Kidney (tissue), 13 donors: ENCODE measurements at regions not wholly inside any gene's neighbourhood (a gene's known extent, or its start where the extent isn't known, plus 50 kb on each side); places are given as distances from the start of the nearest gene placed in this dataset.

ENCODE experiments used
- DNase-seq, 5 donors: peaks; one replicate each; pipeline ENCODE4 v3.0.0-alpha.2; 2013 to 2020
- FAIRE-seq: peaks from 2 replicates; lab custom pipeline; 2012; peaks lifted over from hg19 to GRCh38; lab: Jason Lieb, UNC
- H3K27ac ChIP-seq, 2 donors: one replicate each; pipeline ENCODE4 v1.7.0; 2013; ENCODE audit warnings: low read depth in 2 of 2, low read length in 2 of 2, inconsistent platforms in 1 of 2
- H3K27me3 ChIP-seq: one replicate; pipeline ENCODE4 v1.7.1; 2013; ENCODE audit warnings: low read length, inconsistent platforms; ENCODE audit not compliant: control insufficient read depth, insufficient read depth
- H3K36me3 ChIP-seq, 3 donors: one replicate each; pipeline versions ENCODE4 v1.7.0 to v1.7.1; 2013; ENCODE audit warnings: low read length in 3 of 3, control low read depth in 1 of 3, inconsistent platforms in 1 of 3; ENCODE audit not compliant: insufficient read depth in 3 of 3, control insufficient read depth in 2 of 3
- H3K4me1 ChIP-seq, 3 donors: one replicate each; pipeline versions ENCODE4 v1.7.0 to v1.7.1; 2013; ENCODE audit warnings: low read length in 3 of 3, inconsistent platforms in 1 of 3, low read depth in 1 of 3; ENCODE audit not compliant: control insufficient read depth in 2 of 3, insufficient read depth in 2 of 3
- H3K4me3 ChIP-seq, 3 donors: one replicate each; pipeline versions ENCODE4 v1.7.0 to v1.8.1; 2013; ENCODE audit warnings: low read length in 3 of 3, control low read depth in 1 of 3, inconsistent platforms in 1 of 3
- H3K9ac ChIP-seq, 3 donors: one replicate each; pipeline versions ENCODE4 v1.7.0 to v1.7.1; 2013; ENCODE audit warnings: low read length in 3 of 3, control low read depth in 1 of 3, inconsistent platforms in 1 of 3
- H3K9me3 ChIP-seq, 3 donors: one replicate each; pipeline versions ENCODE4 v1.7.0 to v1.7.1; 2013; ENCODE audit warnings: low read length in 3 of 3, control low read depth in 1 of 3, inconsistent platforms in 1 of 3; ENCODE audit not compliant: control insufficient read depth in 2 of 3, insufficient read depth in 1 of 3
- CTCF ChIP-seq: IDR thresholded peaks from 3 replicates; pipeline ENCODE4 v1.5.1; 2012; ENCODE audit warnings: mild to moderate bottlenecking, moderate library complexity, borderline replicate concordance; ENCODE audit not compliant: insufficient read depth; ENCODE audit errors: extremely low read depth
- intact Hi-C: fragments of 100-400 bp; cut with DNase I; formaldehyde crosslinking; loops from one replicate; pipeline ENCODE4 v1.11.1; 2022
- donor health status: control.
- donor health status: control.
- donor health status: control.
- donor health status: control.
- donor health status: control.
- donor health status: DM: yes; HTN: yes; CAD: no.
- donor health status: Normal renal cell carcinoma (clear cell type).

GRCh38 chr2:20913491-20913890 is 90.6 kb upstream of the LDAH start:
- Histone ChIP-seq H3K4me1 (no peaks in the 10 kb centered on the region), H3K9me3 (no peaks in the 10 kb centered on the region), H3K4me3 (no peak overlapping the region), H3K27me3 (no peaks in the 10 kb centered on the region), H3K36me3 (no peaks in the 10 kb centered on the region), H3K27ac (no peak overlapping the region), H3K9ac (no peak overlapping the region)
- intact Hi-C loops, result no loop called here
- no peak for TF ChIP-seq CTCF
- DNase-seq, result peak in 1 of 5 donors; percentile 22
- FAIRE-seq, result no peak

- intact Hi-C loops, result no loop called here
- no peaks in the 10 kb centered on the region for H3K27me3 ChIP-seq
- no peak overlapping the region for H3K27ac ChIP-seq
- no peaks in the 10 kb centered on the region for H3K4me1 ChIP-seq
- no peak for FAIRE-seq
- no peaks in the 10 kb centered on the region for H3K36me3 ChIP-seq
- no peak overlapping the region for H3K9ac ChIP-seq
- H3K9me3 ChIP-seq, result no peaks in the 10 kb centered on the region
- DNase-seq, result no peak
- TF ChIP-seq CTCF, result no peak
- H3K4me3 ChIP-seq, result no peak overlapping the region
Measured at GRCh38 chr2:20900052-20900636, 77.2 kb upstream of the LDAH start.

- Histone ChIP-seq H3K9me3 (peaks cover 0 to 2% (median 0%) of the 10 kb centered on the region in 3 donors), H3K4me3 (no peak overlapping the region), H3K36me3 (no peaks in the 10 kb centered on the region), H3K4me1 (no peaks in the 10 kb centered on the region), H3K27ac (no peak overlapping the region), H3K27me3 (no peaks in the 10 kb centered on the region), H3K9ac (no peak overlapping the region)
- DNase-seq (no peak), FAIRE-seq (no peak)
- TF ChIP-seq CTCF, result no peak
- intact Hi-C loops, result no loop called here
Measured at GRCh38 chr2:20897874-20898453, 75.1 kb upstream of the LDAH start.
